Heart right ventricle (tissue), 16 donors: ENCODE measurements at regions not wholly inside any gene's neighbourhood (a gene's known extent, or its start where the extent isn't known, plus 50 kb on each side); places are given as distances from the start of the nearest gene placed in this dataset.

ENCODE experiments used
- ATAC-seq, 8 donors: fragments of 200-7000 bp; cut with Tn5 transposase; one replicate each; pipeline ENCODE4 v1.9.1; 2020; ENCODE audit warnings: mild to moderate bottlenecking in 8 of 8, moderate library complexity in 8 of 8, moderate number of reproducible peaks in 1 of 8
- DNase-seq, 2 donors: peaks; one replicate each; pipeline ENCODE4 v3.0.0-alpha.2; 2020
- H3K27ac ChIP-seq, 10 donors: fragments of 200-600 bp; sonication (generic) in 2 of 10; one replicate each; pipeline versions ENCODE4 v1.5.0 to v1.8.0; 2020 to 2022; ENCODE audit warnings: mild to moderate bottlenecking in 3 of 10
- H3K27me3 ChIP-seq, 7 donors: fragments of 200-600 bp; one replicate each; pipeline ENCODE4 v1.8.0; 2021 to 2022; ENCODE audit warnings: mild to moderate bottlenecking in 2 of 7
- H3K36me3 ChIP-seq, 9 donors: fragments of 200-600 bp; sonication (generic) in 1 of 9; one replicate each; pipeline versions ENCODE4 v1.5.0 to v1.8.0; 2020 to 2022; ENCODE audit warnings: mild to moderate bottlenecking in 2 of 9
- H3K4me1 ChIP-seq, 9 donors: fragments of 200-600 bp; sonication (generic) in 1 of 9; one replicate each; pipeline versions ENCODE4 v1.5.0 to v1.8.0; 2020 to 2022; ENCODE audit warnings: mild to moderate bottlenecking in 4 of 9
- H3K4me3 ChIP-seq, 10 donors: fragments of 200-600 bp; sonication (generic) in 2 of 10; one replicate each; pipeline versions ENCODE4 v1.5.0 to v1.8.0; 2020 to 2022; ENCODE audit warnings: mild to moderate bottlenecking in 7 of 10, moderate library complexity in 2 of 10
- H3K9me3 ChIP-seq, 11 donors: fragments of 200-600 bp in 10 of 11; sonication (generic) in 2 of 11; one replicate each; pipeline versions ENCODE4 v1.5.0 to v1.8.0; 2013 to 2022; ENCODE audit warnings: mild to moderate bottlenecking in 2 of 11, control low read depth in 1 of 11, moderate library complexity in 1 of 11
- WGBS, 2 donors: extraction: QIAGEN DNeasy Blood & Tissue Kit; methylation state at CpG; one replicate each; pipeline ENCODE4 v1.1.7; 2013; ENCODE audit warnings: inconsistent platforms in 1 of 2; 5-methylcytosine and 5-hydroxymethylcytosine counted together
- intact Hi-C, 10 donors: fragments of 100-400 bp; cut with DNase I; formaldehyde crosslinking; loops; one replicate each; pipeline versions ENCODE4 v1.11.1 to v1.14.2; 2022
- TF ChIP-seq, protein P1 (sequence below), 9 donors: fragments of 200-600 bp; sonication (generic) in 2 of 9; IDR thresholded peaks; one replicate each; pipeline versions ENCODE4 v1.5.0 to v1.8.0; 2021 to 2022; ENCODE audit warnings: antibody characterized with exemption in 9 of 9, mild to moderate bottlenecking in 5 of 9, moderate library complexity in 1 of 9
- donor health status: Arrhythmogenic right ventricular cardiomyopathy.
- donor health status: ischemic (EF 13 %, LVEDD 7.1; RV severe dilation, severe dysfunction).
- donor health status: healthy with polysubstance abuse.
- donor health status: DM: no; HTN: yes; CAD: no.
- donor health status: DM: no; HTN: no; CAD: no.
- donor health status: ischemic (EF 25% LVEDD 6.9; RV normal size, moderate dysfunction).
- donor health status: ischemic (EF 25% LVEDD 5.7; RV mildly dilated, moderate dysfunction).
- donor health status: healthy.
- donor health status: DM: yes; HTN: yes; CAD: no.
- donor health status: Ischemic cardiomyopathy.
- donor health status: ischemic (EF 35%, LVEDD 5.7; RV mildly dilated, moderate dysfunction).
- donor health status: nonischemic (EF 11% LVEDD 7.7; RV severe dilation, severe dysfunction).
- donor health status: DM: yes; HTN: yes; CAD: no.
- donor health status: PGD.
- donor health status: ischemic (EF 29% LVEDD 5.4; RV normal size, mild dysfunction).
- donor health status: nonischemic (EF 23%, LVEDD 6.1; RV moderate dilation, normal function).

DNA sequence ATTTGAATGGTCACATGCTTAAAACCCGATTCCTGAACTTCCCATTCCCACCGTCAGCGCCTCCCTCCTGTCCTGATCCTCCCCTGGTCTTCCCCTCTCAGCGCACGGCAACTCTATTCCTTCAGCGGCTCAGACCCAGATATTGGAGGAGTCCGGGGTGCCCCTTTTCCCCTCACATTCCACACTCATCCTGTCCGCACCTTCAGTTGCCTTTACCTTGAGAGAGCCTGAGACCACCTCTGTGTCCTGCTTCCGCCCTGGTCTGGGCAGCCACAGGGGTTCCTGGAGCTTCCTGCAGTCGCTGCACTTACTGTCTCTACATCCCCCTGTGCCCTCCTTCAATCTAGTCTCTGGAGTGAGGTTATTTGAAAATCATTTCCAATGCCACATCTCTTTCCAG is 193.4 kb downstream of the BCAS1 start:
- H3K9me3 ChIP-seq, result no peaks in the 10 kb centered on the region
- no peaks in the 10 kb centered on the region for H3K36me3 ChIP-seq
- no peaks in the 10 kb centered on the region for H3K27me3 ChIP-seq
- ATAC-seq (no peak), DNase-seq (no peak)
- WGBS, 2 donors, result 91 to 94% methylated on average over 10 of the region's 10 CpGs
- H3K4me1 ChIP-seq, result peaks cover 0 to 28% (median 9%) of the 10 kb centered on the region in 9 donors
- TF ChIP-seq, protein P1, sequence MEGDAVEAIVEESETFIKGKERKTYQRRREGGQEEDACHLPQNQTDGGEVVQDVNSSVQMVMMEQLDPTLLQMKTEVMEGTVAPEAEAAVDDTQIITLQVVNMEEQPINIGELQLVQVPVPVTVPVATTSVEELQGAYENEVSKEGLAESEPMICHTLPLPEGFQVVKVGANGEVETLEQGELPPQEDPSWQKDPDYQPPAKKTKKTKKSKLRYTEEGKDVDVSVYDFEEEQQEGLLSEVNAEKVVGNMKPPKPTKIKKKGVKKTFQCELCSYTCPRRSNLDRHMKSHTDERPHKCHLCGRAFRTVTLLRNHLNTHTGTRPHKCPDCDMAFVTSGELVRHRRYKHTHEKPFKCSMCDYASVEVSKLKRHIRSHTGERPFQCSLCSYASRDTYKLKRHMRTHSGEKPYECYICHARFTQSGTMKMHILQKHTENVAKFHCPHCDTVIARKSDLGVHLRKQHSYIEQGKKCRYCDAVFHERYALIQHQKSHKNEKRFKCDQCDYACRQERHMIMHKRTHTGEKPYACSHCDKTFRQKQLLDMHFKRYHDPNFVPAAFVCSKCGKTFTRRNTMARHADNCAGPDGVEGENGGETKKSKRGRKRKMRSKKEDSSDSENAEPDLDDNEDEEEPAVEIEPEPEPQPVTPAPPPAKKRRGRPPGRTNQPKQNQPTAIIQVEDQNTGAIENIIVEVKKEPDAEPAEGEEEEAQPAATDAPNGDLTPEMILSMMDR (IDR thresholded peaks at IDR 0.05), result no peak
- intact Hi-C loops, result loop anchor here in 2 of 10 donors (5.0 to 10.0 kb wide), 2 partner anchors 300 to 302 kb away; no protein-coding TSS in a partner anchor
- H3K27ac ChIP-seq, result no peak overlapping the region
- no peak overlapping the region for H3K4me3 ChIP-seq

DNA sequence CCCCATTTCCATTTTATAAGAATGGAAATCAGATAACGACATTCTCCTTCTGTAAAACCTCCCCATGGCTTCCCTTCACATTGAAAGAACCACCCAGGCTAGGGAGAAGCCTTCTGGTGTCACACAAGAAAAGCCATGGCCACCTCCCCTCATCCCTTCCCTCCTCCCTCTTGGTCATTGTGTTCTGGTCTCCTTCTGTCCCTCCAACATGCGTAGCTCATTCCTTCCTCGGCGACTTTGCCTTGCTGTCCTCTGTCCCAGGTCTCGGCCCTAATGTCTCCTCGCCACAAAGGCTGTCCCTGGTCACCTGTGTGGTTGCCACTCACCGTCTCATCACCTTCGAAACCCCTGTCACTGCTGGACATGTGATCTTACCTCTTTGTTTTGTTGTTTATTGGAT is 193.9 kb downstream of the BCAS1 start:
- WGBS, 2 donors, result 95% methylated on average over 8 of the region's 8 CpGs
- ATAC-seq (no peak), DNase-seq (no peak)
- no peak overlapping the region for H3K4me3 ChIP-seq
- peaks cover 0 to 33% (median 13%) of the 10 kb centered on the region in 9 donors for H3K4me1 ChIP-seq
- TF ChIP-seq, protein P1 (IDR thresholded peaks at IDR 0.05), result no peak
- intact Hi-C loops, result loop anchor here in 2 of 10 donors (5.0 to 10.0 kb wide), 2 partner anchors 299 to 302 kb away; no protein-coding TSS in a partner anchor
- no peaks in the 10 kb centered on the region for H3K27me3 ChIP-seq
- H3K9me3 ChIP-seq, result no peaks in the 10 kb centered on the region
- H3K36me3 ChIP-seq, result no peaks in the 10 kb centered on the region
- no peak overlapping the region for H3K27ac ChIP-seq

DNA sequence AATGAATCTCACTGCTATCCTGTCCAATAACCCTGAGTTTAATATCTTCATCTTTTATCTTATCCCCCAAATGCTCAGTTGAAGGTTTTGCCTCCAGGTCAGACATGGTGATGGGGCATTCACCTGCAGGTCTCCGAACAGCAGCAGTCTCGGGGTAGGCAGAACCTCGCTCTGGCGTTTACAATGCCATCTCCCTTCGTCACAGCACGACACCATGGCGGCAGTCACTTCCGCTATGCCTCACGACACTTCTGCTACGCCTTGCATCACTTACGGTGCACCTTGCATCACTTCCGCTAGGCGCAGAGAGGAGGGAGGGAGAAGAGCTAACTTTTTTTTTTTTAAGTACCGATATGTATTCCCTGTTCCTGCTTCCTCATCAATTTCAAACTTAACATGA is 194.9 kb downstream of the BCAS1 start:
- Histone ChIP-seq H3K4me3 (peak overlapping the region in 1 of 10 donors; percentile 37), H3K27ac (peak overlapping the region in 2 of 10 donors; percentile 27 to 83), H3K4me1 (peaks cover 0 to 37% (median 13%) of the 10 kb centered on the region in 9 donors), H3K9me3 (no peaks in the 10 kb centered on the region), H3K36me3 (no peaks in the 10 kb centered on the region), H3K27me3 (no peaks in the 10 kb centered on the region)
- ATAC-seq, result peak in 1 of 8 donors; percentile 53
- no peak for DNase-seq
- TF ChIP-seq, protein P1 (IDR thresholded peaks at IDR 0.05), result no peak
- 93 to 96% methylated on average over 12 to 14 of the region's 14 CpGs for WGBS, 2 donors
- intact Hi-C loops, result loop anchor here in 2 of 10 donors (5.0 to 10.0 kb wide), 2 partner anchors 298 to 301 kb away; no protein-coding TSS in a partner anchor

DNA sequence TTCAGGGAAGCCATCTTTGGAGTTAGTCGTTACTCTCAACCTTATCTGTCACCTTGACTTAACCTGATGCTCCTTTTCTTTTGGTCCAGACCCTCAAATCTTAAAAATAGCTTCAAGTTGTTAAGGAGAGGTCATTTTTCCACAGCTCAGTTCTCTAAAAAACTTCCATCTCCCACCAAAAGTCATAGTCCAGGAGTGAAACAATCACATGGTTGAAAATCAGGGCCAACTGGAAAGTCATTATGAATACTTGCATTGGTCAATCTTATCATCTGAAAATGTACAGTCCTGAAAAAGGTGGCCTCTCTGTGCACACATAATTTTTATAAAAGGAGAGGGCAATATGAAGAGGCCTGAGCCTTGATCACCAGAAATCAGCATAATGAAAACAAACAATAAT is 195.7 kb downstream of the BCAS1 start:
- intact Hi-C loops, result loop anchor here in 5 of 10 donors (5.0 to 10.0 kb wide), 5 partner anchors 38 to 300 kb away; no protein-coding TSS in a partner anchor
- DNase-seq, result no peak
- WGBS, 2 donors, result 87 to 94% methylated on average over 1 of the region's 1 CpG

More for the DNA sequence above, 195.7 kb downstream of the BCAS1 start:
- Histone ChIP-seq H3K9me3 (no peaks in the 10 kb centered on the region), H3K36me3 (no peaks in the 10 kb centered on the region), H3K4me3 (peak overlapping the region in 1 of 10 donors; percentile 37), H3K27me3 (no peaks in the 10 kb centered on the region), H3K4me1 (peaks cover 0 to 40% (median 13%) of the 10 kb centered on the region in 9 donors), H3K27ac (peak overlapping the region in 1 of 10 donors; percentile 83)
- no peak for ATAC-seq
- TF ChIP-seq, protein P1 (IDR thresholded peaks at IDR 0.05), result no peak
